Gastrocnemius medialis (tissue), 4 donors: ENCODE measurements at regions not wholly inside any gene's neighbourhood (a gene's known extent, or its start where the extent isn't known, plus 50 kb on each side); places are given as distances from the start of the nearest gene placed in this dataset.

ENCODE experiments used
- ATAC-seq, 2 donors: fragments of 150-250 bp; one replicate each; pipeline ENCODE4 v1.9.1; 2016
- DNase-seq, 2 donors: peaks; one replicate each; pipeline ENCODE4 v3.0.0-alpha.2; 2019
- H3K27ac ChIP-seq, 4 donors: fragments of 200-600 bp; sonication (generic); 1 replicate in 1 of 4; 2 replicates in 3 of 4; pipeline ENCODE4 v1.5.1; 2016 to 2018; ENCODE audit warnings: mild to moderate bottlenecking in 2 of 4, moderate library complexity in 1 of 4
- H3K27me3 ChIP-seq, 3 donors: fragments of 200-600 bp; sonication (generic) in 2 of 3; 1 replicate in 1 of 3; 2 replicates in 2 of 3; pipeline versions ENCODE4 v1.5.1 to v1.6.0; 2016 to 2019; ENCODE audit warnings: mild to moderate bottlenecking in 1 of 3, moderate library complexity in 1 of 3
- H3K36me3 ChIP-seq, 2 donors: fragments of 200-600 bp; sonication (generic) in 1 of 2; one replicate each; pipeline ENCODE4 v1.5.1; 2017 to 2018
- H3K4me1 ChIP-seq, 2 donors: fragments of 200-600 bp; sonication (generic) in 1 of 2; one replicate each; pipeline ENCODE4 v1.5.1; 2016 to 2017; ENCODE audit warnings: mild to moderate bottlenecking in 2 of 2
- H3K4me3 ChIP-seq, 4 donors: fragments of 200-600 bp; sonication (generic) in 3 of 4; 1 replicate in 1 of 4; 2 replicates in 3 of 4; pipeline ENCODE4 v1.5.1; 2016 to 2019; ENCODE audit warnings: mild to moderate bottlenecking in 2 of 4
- H3K9me3 ChIP-seq, 3 donors: fragments of 200-600 bp; sonication (generic) in 2 of 3; 1 replicate in 1 of 3; 2 replicates in 2 of 3; pipeline ENCODE4 v1.5.1; 2016 to 2019
- POLR2A ChIP-seq, 2 donors: fragments of 450-650 bp; IDR thresholded peaks; one replicate each; pipeline ENCODE4 v1.6.1; 2017; ENCODE audit warnings: antibody characterized with exemption in 2 of 2, mild to moderate bottlenecking in 2 of 2, moderate library complexity in 2 of 2
- in situ Hi-C, 4 donors: fragments of 200-750 bp; cut with MboI; loops; one replicate each; pipeline versions ENCODE4 v1.15.0 to v1.8.0; 2017; ENCODE audit warnings: low sequenced_read_pairs in 4 of 4
- intact Hi-C: fragments of 100-400 bp; cut with DNase I; formaldehyde crosslinking; loops from one replicate; pipeline ENCODE4 v1.15.1; 2023; ENCODE audit warnings: low total_unique reads
- TF ChIP-seq, protein P1 (sequence below), 5 experiments: fragments of 450-650 bp in 3 of 5; fragments of 200-600 bp in 2 of 5; sonication (generic) in 2 of 5; IDR thresholded peaks in 4 of 5; conservative IDR thresholded peaks in 1 of 5; 1 replicate in 4 of 5; 2 replicates in 1 of 5; pipeline ENCODE4 v1.5.1; 2016 to 2019; ENCODE audit warnings: antibody characterized with exemption in 5 of 5, mild to moderate bottlenecking in 3 of 5, moderate library complexity in 3 of 5

DNA sequence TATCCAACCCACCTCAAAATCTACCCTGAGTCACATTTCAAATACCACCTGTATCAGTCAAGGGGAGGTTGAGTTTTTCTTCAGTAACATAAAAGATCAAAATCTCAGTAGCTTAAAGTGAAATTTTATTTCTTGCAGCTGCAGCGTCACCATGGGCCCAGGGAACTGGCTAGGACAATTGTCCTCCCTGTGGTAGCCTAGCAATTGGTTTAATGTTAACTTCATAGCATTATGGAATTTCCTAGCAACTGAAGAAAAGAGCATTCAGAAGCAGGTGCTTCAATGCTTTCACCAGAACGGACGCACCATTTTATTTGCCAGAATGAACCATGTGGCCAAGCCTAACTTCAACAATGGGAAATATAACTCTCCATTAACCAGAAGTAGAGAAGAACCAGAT, 359.3 kb upstream of the TSHZ3 start:
- TF ChIP-seq, protein P1, sequence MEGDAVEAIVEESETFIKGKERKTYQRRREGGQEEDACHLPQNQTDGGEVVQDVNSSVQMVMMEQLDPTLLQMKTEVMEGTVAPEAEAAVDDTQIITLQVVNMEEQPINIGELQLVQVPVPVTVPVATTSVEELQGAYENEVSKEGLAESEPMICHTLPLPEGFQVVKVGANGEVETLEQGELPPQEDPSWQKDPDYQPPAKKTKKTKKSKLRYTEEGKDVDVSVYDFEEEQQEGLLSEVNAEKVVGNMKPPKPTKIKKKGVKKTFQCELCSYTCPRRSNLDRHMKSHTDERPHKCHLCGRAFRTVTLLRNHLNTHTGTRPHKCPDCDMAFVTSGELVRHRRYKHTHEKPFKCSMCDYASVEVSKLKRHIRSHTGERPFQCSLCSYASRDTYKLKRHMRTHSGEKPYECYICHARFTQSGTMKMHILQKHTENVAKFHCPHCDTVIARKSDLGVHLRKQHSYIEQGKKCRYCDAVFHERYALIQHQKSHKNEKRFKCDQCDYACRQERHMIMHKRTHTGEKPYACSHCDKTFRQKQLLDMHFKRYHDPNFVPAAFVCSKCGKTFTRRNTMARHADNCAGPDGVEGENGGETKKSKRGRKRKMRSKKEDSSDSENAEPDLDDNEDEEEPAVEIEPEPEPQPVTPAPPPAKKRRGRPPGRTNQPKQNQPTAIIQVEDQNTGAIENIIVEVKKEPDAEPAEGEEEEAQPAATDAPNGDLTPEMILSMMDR (IDR thresholded peaks at IDR 0.05 in 4 of 5, conservative IDR thresholded peaks at IDR 0.05 in 1 of 5): no peak
- no peaks in the 10 kb centered on the region for H3K27me3 ChIP-seq
- in situ Hi-C loops: no loop called here
- no peak overlapping the region for H3K4me3 ChIP-seq
- no peaks in the 10 kb centered on the region for H3K36me3 ChIP-seq
- intact Hi-C loops: no loop called here
- DNase-seq (no peak), ATAC-seq (no peak)
- no peak overlapping the region for H3K27ac ChIP-seq
- peaks cover 0 to 3% (median 0%) of the 10 kb centered on the region in 3 donors for H3K9me3 ChIP-seq
- H3K4me1 ChIP-seq: no peaks in the 10 kb centered on the region

DNA sequence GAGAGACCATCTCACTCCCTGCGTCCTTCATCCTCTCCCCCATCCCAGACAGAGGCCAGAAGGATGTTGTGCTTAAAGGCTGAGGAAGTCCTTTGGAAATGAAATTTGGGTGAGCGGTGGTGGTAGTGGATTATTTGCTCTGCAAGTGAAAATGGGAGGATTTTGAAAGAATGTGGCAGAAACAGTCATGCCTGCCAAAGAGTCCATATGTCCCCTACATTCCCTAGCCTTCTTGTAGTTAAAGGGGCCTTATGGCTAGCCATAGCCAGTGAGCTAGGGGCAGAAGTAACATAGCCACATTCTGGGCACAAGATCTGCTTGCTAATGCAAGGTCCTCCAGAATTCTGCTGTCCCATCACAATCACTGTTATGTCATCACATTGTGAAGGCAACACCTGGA, 360.2 kb upstream of the TSHZ3 start:
- DNase-seq (no peak), ATAC-seq (no peak)

DNA sequence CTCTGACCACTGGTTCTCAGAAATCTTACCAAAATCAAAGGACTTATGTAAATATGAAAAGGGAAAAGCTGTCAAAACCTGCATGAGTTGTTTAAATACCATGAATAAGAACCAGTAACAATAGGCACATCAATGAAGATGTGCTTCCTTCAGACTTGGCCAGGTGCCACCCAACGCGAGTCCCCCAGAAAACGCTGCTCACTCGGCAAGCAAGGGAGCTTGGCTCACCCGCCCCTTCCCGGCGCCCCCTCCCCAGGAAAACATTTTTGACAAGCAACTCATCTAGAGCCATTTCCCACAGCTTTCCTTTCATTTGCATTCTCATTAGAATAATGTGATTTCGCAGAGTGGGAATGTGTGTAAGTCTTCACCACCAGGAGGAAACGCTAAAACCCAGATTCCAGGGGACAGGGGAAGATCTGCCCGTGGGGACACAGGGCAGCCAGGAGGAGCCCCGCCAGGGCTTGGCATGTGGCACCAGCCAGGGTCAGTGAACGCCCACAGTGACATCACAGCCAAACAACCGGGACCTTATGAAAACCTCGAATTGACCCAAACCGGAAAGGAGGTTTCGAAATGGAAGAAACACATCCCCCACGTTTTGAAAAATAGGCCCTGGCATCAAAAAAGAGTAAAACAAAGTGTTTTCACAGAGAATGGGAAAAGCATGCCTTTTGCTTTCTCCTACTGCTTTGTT, 366.2 kb upstream of the TSHZ3 start:
- Histone ChIP-seq H3K36me3 (no peaks in the 10 kb centered on the region), H3K4me1 (no peaks in the 10 kb centered on the region), H3K9me3 (no peaks in the 10 kb centered on the region), H3K27ac (no peak overlapping the region), H3K4me3 (no peak overlapping the region), H3K27me3 (peaks cover 0 to 4% (median 0%) of the 10 kb centered on the region in 3 donors)
- no peak for ATAC-seq
- in situ Hi-C loops: no loop called here
- intact Hi-C loops: no loop called here
- peak in 1 of 2 donors; percentile 11 for DNase-seq
- TF ChIP-seq POLR2A (IDR thresholded peaks at IDR 0.05): no peak
- TF ChIP-seq, protein P1 (IDR thresholded peaks at IDR 0.05 in 4 of 5, conservative IDR thresholded peaks at IDR 0.05 in 1 of 5): no peak

More for the DNA sequence above, 360.2 kb upstream of the TSHZ3 start:
- Histone ChIP-seq H3K4me3 (no peak overlapping the region), H3K27me3 (no peaks in the 10 kb centered on the region), H3K27ac (no peak overlapping the region), H3K36me3 (no peaks in the 10 kb centered on the region), H3K9me3 (no peaks in the 10 kb centered on the region), H3K4me1 (no peaks in the 10 kb centered on the region)
- intact Hi-C loops: no loop called here
- in situ Hi-C loops: no loop called here
- TF ChIP-seq POLR2A (IDR thresholded peaks at IDR 0.05): no peak

GRCh38 chr19:31716826-31717225, 367.6 kb upstream of the TSHZ3 start:
- Histone ChIP-seq H3K27me3 (peaks cover 0 to 4% (median 0%) of the 10 kb centered on the region in 3 donors), H3K27ac (no peak overlapping the region), H3K9me3 (no peaks in the 10 kb centered on the region), H3K4me1 (no peaks in the 10 kb centered on the region), H3K36me3 (no peaks in the 10 kb centered on the region), H3K4me3 (no peak overlapping the region)
- in situ Hi-C loops: no loop called here
- ATAC-seq: no peak
- no peak for TF ChIP-seq POLR2A (IDR thresholded peaks at IDR 0.05)
- TF ChIP-seq, protein P1 (IDR thresholded peaks at IDR 0.05 in 4 of 5, conservative IDR thresholded peaks at IDR 0.05 in 1 of 5): no peak
- no peak for DNase-seq
- intact Hi-C loops: no loop called here

GRCh38 chr19:31717269-31717923, 368.2 kb upstream of the TSHZ3 start:
- Histone ChIP-seq H3K9me3 (no peaks in the 10 kb centered on the region), H3K4me3 (no peak overlapping the region), H3K4me1 (no peaks in the 10 kb centered on the region), H3K36me3 (no peaks in the 10 kb centered on the region), H3K27ac (no peak overlapping the region), H3K27me3 (peaks cover 0 to 4% (median 0%) of the 10 kb centered on the region in 3 donors)
- TF ChIP-seq, protein P1 (IDR thresholded peaks at IDR 0.05 in 4 of 5, conservative IDR thresholded peaks at IDR 0.05 in 1 of 5): no peak
- no peak for TF ChIP-seq POLR2A (IDR thresholded peaks at IDR 0.05)
- ATAC-seq (no peak), DNase-seq (no peak)
- in situ Hi-C loops: no loop called here
- intact Hi-C loops: no loop called here
